ENCODE measurements at regions not wholly inside any gene's neighbourhood (a gene's known extent, or its start where the extent isn't known, plus 50 kb on each side); places are given as distances from the start of the nearest gene placed in this dataset.
"Not testable (repeated sequence)": the region's sequence is repeated elsewhere in the genome, so short reads cannot be mapped to it uniquely, and the experiment has no call there.

GRCh38 chr1:148383966-148384365, 99.1 kb downstream of the PPIAL4G start:
- H3K4me1 ChIP-seq (ENCODE audit: control insufficient read depth, insufficient read depth, low read length) = no peaks in the 10 kb centered on the region
- H3K36me3 ChIP-seq (ENCODE audit: control insufficient read depth, insufficient read depth, low read length) = no peaks in the 10 kb centered on the region
- peaks cover 5% of the 10 kb centered on the region for H3K27me3 ChIP-seq (ENCODE audit: control insufficient read depth, insufficient read depth, low read length)
- no peaks in the 10 kb centered on the region for H3K9me3 ChIP-seq (ENCODE audit: control insufficient read depth, insufficient read depth, low read length)
- no peak overlapping the region for H3K9ac ChIP-seq (ENCODE audit: low read depth, low read length)
- no peak overlapping the region for H3K4me3 ChIP-seq (ENCODE audit: low read depth, low read length)

DNA sequence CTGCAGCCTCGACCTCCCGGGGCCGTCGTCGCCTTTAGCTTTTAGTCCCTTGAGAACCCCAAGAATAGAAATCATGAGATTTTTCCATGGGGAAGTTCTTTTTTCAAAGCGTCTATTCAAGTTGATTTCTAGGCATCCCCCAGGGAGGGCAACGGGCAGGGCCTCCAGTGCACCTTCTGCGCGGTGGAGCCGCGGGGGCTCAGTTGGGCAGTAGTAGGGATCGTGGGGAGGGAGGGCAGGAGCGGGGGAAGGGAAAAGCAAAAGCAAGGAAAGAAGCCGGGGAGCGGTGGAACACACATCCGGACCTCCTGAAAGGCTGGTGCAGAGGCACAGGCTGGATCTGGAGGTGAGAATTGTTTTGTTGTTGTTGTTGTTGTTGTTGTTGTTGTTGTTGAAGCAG, 103.4 kb downstream of the PPIAL4G start:
- peak overlapping the region; percentile 56 for H3K4me3 ChIP-seq (ENCODE audit: low read depth, low read length)
- no peaks in the 10 kb centered on the region for H3K27me3 ChIP-seq (ENCODE audit: control insufficient read depth, insufficient read depth, low read length)
- no peaks in the 10 kb centered on the region for H3K4me1 ChIP-seq (ENCODE audit: control insufficient read depth, insufficient read depth, low read length)
- H3K9ac ChIP-seq (ENCODE audit: low read depth, low read length) = no peak overlapping the region
- no peaks in the 10 kb centered on the region for H3K9me3 ChIP-seq (ENCODE audit: control insufficient read depth, insufficient read depth, low read length)
- no peaks in the 10 kb centered on the region for H3K36me3 ChIP-seq (ENCODE audit: control insufficient read depth, insufficient read depth, low read length)

GRCh38 chr1:148379170-148379500, 104.0 kb downstream of the PPIAL4G start:
- Histone ChIP-seq H3K4me1 (ENCODE audit: control insufficient read depth, insufficient read depth, low read length) (no peaks in the 10 kb centered on the region), H3K9ac (ENCODE audit: low read depth, low read length) (no peak overlapping the region), H3K27me3 (ENCODE audit: control insufficient read depth, insufficient read depth, low read length) (no peaks in the 10 kb centered on the region), H3K9me3 (ENCODE audit: control insufficient read depth, insufficient read depth, low read length) (no peaks in the 10 kb centered on the region), H3K4me3 (ENCODE audit: low read depth, low read length) (peak overlapping the region; percentile 56), H3K36me3 (ENCODE audit: control insufficient read depth, insufficient read depth, low read length) (no peaks in the 10 kb centered on the region)

DNA sequence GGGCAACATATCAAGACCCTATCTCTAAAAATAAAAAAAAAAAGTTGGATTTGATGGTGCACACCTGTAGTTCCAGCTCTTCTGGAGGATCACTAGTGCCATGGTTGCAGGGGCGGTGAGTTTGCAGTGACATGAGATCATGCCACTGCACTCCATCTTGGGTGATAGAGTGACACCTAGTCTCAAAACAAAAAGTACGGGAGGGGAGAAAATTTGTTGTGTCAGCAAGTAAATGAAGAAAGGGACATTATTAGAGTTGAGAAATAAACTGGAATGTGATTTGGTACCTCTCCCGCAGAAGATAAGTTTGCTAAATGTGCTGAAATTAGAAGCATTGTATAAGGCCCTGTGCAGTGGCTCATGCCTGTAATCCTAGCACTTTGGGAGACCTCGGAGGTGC, 105.1 kb downstream of the PPIAL4G start:
- not testable (repeated sequence) for H3K9ac ChIP-seq (ENCODE audit: low read depth, low read length); H3K4me3 ChIP-seq (ENCODE audit: low read depth, low read length); H3K27me3 ChIP-seq (ENCODE audit: control insufficient read depth, insufficient read depth, low read length); H3K4me1 ChIP-seq (ENCODE audit: control insufficient read depth, insufficient read depth, low read length); H3K9me3 ChIP-seq (ENCODE audit: control insufficient read depth, insufficient read depth, low read length); H3K36me3 ChIP-seq (ENCODE audit: control insufficient read depth, insufficient read depth, low read length)

DNA sequence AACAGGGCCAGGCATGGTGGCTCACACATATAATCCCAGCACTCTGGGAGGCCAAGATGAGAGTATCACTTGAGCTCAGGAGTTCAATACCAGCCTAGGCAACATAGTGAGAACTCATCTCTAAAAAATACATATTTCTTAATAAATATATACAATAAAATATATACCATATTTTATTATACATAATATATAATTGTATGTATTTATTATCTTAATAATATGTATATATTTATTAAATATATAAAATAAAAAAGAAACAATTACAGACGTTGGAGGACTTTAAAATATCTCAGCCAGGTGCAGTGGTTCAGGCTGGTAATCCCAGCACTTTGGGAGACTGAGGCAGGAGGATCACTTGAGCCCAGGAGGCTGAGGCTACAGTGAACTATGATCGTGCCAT, 106.1 kb downstream of the PPIAL4G start:
- not testable (repeated sequence) for H3K9ac ChIP-seq (ENCODE audit: low read depth, low read length); H3K4me3 ChIP-seq (ENCODE audit: low read depth, low read length); H3K4me1 ChIP-seq (ENCODE audit: control insufficient read depth, insufficient read depth, low read length); H3K9me3 ChIP-seq (ENCODE audit: control insufficient read depth, insufficient read depth, low read length); H3K27me3 ChIP-seq (ENCODE audit: control insufficient read depth, insufficient read depth, low read length); H3K36me3 ChIP-seq (ENCODE audit: control insufficient read depth, insufficient read depth, low read length)

GRCh38 chr1:148374101-148374500, 109.0 kb downstream of the PPIAL4G start:
- no peaks in the 10 kb centered on the region for H3K9me3 ChIP-seq (ENCODE audit: control insufficient read depth, insufficient read depth, low read length)
- H3K4me1 ChIP-seq (ENCODE audit: control insufficient read depth, insufficient read depth, low read length) = no peaks in the 10 kb centered on the region
- no peaks in the 10 kb centered on the region for H3K27me3 ChIP-seq (ENCODE audit: control insufficient read depth, insufficient read depth, low read length)
- no peaks in the 10 kb centered on the region for H3K36me3 ChIP-seq (ENCODE audit: control insufficient read depth, insufficient read depth, low read length)
- no peak overlapping the region for H3K4me3 ChIP-seq (ENCODE audit: low read depth, low read length)
- no peak overlapping the region for H3K9ac ChIP-seq (ENCODE audit: low read depth, low read length)

DNA sequence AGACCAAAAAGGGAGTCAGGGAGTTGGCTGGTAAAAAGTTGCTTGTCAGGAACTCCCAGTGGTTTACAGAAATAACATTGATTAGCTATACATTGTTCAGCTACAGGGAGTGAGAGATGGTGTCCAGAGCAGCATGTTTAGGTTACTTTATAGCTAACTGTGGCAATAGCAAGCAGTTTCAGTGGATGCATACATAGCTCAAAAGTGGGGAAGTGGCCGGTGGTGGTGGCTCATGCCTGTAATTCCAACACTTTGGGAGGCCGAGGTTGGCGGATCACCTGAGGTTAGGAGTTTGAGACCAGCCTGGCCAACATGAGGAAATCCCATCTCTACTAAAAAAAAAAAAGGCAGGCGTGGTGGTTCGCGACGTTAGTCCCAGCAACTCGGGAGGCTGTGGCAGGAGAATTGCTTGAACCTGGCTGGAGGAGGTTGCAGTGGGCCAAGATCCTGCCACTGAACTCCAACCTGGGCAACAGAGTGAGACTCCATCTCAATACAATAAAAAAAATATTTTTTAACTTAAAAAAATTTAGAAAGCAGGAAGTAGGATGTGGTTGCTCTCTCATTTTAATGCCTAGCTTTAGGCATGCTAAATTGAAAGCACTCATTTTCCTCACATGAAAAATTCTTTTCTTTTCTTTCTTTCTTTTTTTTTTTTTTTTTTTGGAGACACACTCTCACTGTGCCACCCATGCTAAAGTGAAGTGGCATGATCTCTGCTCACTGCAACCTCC, 109.7 kb downstream of the PPIAL4G start:
- Histone ChIP-seq H3K9me3 (ENCODE audit: control insufficient read depth, insufficient read depth, low read length) (no peaks in the 10 kb centered on the region), H3K4me3 (ENCODE audit: low read depth, low read length) (no peak overlapping the region)

DNA sequence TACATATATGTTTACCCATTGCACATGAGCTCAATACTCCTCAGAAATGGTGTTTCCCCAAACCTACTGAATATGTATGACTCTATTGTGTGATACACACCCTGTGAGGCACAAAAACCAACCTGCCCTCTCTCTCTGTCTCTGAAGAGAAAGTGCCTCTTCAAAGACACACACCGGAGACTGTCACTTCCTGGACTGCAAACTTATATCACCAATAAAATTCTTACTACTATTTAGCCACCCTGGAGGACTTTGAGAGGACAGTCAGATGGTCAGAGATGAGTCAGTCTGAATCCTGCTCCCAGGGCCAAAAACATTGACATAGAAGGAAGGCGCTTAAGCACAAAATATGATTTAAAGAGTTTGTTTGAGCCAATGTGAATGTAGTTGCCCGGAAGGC, 110.4 kb downstream of the PPIAL4G start:
- Histone ChIP-seq H3K9me3 (ENCODE audit: control insufficient read depth, insufficient read depth, low read length) (no peaks in the 10 kb centered on the region), H3K4me1 (ENCODE audit: control insufficient read depth, insufficient read depth, low read length) (no peaks in the 10 kb centered on the region), H3K4me3 (ENCODE audit: low read depth, low read length) (no peak overlapping the region), H3K36me3 (ENCODE audit: control insufficient read depth, insufficient read depth, low read length) (no peaks in the 10 kb centered on the region), H3K27me3 (ENCODE audit: control insufficient read depth, insufficient read depth, low read length) (no peaks in the 10 kb centered on the region), H3K9ac (ENCODE audit: low read depth, low read length) (no peak overlapping the region)

More for the DNA sequence above, 109.7 kb downstream of the PPIAL4G start:
- Histone ChIP-seq H3K4me1 (ENCODE audit: control insufficient read depth, insufficient read depth, low read length) (no peaks in the 10 kb centered on the region), H3K9ac (ENCODE audit: low read depth, low read length) (no peak overlapping the region), H3K27me3 (ENCODE audit: control insufficient read depth, insufficient read depth, low read length) (no peaks in the 10 kb centered on the region), H3K36me3 (ENCODE audit: control insufficient read depth, insufficient read depth, low read length) (no peaks in the 10 kb centered on the region)

GRCh38 chr1:148372051-148372726, 110.9 kb downstream of the PPIAL4G start:
- H3K27me3 ChIP-seq (ENCODE audit: control insufficient read depth, insufficient read depth, low read length); H3K9ac ChIP-seq (ENCODE audit: low read depth, low read length); H3K4me3 ChIP-seq (ENCODE audit: low read depth, low read length); H3K36me3 ChIP-seq (ENCODE audit: control insufficient read depth, insufficient read depth, low read length); H3K4me1 ChIP-seq (ENCODE audit: control insufficient read depth, insufficient read depth, low read length); H3K9me3 ChIP-seq (ENCODE audit: control insufficient read depth, insufficient read depth, low read length): not testable (repeated sequence)

DNA sequence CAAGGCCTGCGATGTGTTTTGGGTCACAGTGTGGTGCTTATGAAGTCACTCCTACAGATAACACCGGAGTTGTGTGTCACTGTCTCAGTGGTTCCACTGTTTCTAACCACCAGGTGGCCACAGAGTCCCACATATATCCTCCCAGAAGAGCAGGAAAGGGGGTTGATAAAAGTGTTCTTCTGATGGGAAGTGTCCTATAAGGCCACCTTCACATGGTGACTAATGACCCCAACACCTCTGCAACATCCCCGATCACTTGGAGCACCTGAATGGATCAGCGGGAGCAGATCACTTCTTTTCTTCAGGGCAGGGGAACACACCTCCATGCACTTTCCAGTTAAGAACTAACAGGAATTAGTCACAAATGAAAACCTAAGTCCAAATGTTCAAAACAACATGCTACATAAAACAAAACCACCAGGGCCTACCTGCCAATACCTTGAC, 111.5 kb downstream of the PPIAL4G start:
- not testable (repeated sequence) for H3K4me1 ChIP-seq (ENCODE audit: control insufficient read depth, insufficient read depth, low read length); H3K4me3 ChIP-seq (ENCODE audit: low read depth, low read length); H3K9ac ChIP-seq (ENCODE audit: low read depth, low read length); H3K9me3 ChIP-seq (ENCODE audit: control insufficient read depth, insufficient read depth, low read length); H3K36me3 ChIP-seq (ENCODE audit: control insufficient read depth, insufficient read depth, low read length); H3K27me3 ChIP-seq (ENCODE audit: control insufficient read depth, insufficient read depth, low read length)

GRCh38 chr1:148370661-148371060, 112.4 kb downstream of the PPIAL4G start:
- not testable (repeated sequence) for H3K9ac ChIP-seq (ENCODE audit: low read depth, low read length); H3K4me1 ChIP-seq (ENCODE audit: control insufficient read depth, insufficient read depth, low read length); H3K36me3 ChIP-seq (ENCODE audit: control insufficient read depth, insufficient read depth, low read length); H3K9me3 ChIP-seq (ENCODE audit: control insufficient read depth, insufficient read depth, low read length); H3K27me3 ChIP-seq (ENCODE audit: control insufficient read depth, insufficient read depth, low read length); H3K4me3 ChIP-seq (ENCODE audit: low read depth, low read length)

DNA sequence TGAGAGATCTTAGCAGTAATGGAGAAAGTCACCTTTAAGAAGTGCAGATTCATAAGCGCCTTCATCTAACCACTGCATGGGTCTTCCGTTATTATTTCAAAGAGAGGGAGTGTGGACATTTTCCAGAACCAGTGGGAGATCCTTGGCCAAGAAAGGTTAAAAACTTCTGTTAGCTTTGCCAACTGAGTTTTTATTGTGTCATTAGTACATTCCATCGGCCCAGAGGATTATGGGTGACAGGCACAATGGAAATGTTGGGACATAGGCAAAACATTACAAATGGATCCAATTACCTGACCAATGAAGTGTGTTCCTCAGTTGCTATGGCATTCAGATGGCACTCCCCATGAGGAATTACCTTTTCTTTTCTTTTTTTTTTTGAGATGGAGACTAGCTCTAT, 115.5 kb downstream of the PPIAL4G start:
- no peak overlapping the region for H3K4me3 ChIP-seq (ENCODE audit: low read depth, low read length)
- H3K9ac ChIP-seq (ENCODE audit: low read depth, low read length) = no peak overlapping the region
- no peaks in the 10 kb centered on the region for H3K4me1 ChIP-seq (ENCODE audit: control insufficient read depth, insufficient read depth, low read length)
- H3K27me3 ChIP-seq (ENCODE audit: control insufficient read depth, insufficient read depth, low read length) = peaks cover 4% of the 10 kb centered on the region
- H3K9me3 ChIP-seq (ENCODE audit: control insufficient read depth, insufficient read depth, low read length) = no peaks in the 10 kb centered on the region
- no peaks in the 10 kb centered on the region for H3K36me3 ChIP-seq (ENCODE audit: control insufficient read depth, insufficient read depth, low read length)
